Caki2 (cell line): ENCODE measurements at regions not wholly inside any gene's neighbourhood (a gene's known extent, or its start where the extent isn't known, plus 50 kb on each side); places are given as distances from the start of the nearest gene placed in this dataset.

Source experiments
- DNase-seq: peaks from one replicate; pipeline ENCODE4 v3.0.0-alpha.2; 2015; ENCODE audit warnings: low read depth
- in situ Hi-C: cut with HindIII; loops from 2 replicates; pipeline ENCODE4 v1.10.0; 2016; ENCODE audit warnings: low sequenced_read_pairs, low pct_unique_long_range_greater_than_20kb, mixed read lengths

- DNase-seq, result no peak
- in situ Hi-C loops, result no loop called here
These were observed 62.5 kb upstream of the TLE3 start for GRCh38 chr15:70160267-70160666.

- DNase-seq, result no peak
- in situ Hi-C loops, result no loop called here
These were observed 61.9 kb upstream of the TLE3 start for GRCh38 chr15:70159713-70160009.

- DNase-seq, result no peak
- in situ Hi-C loops, result no loop called here
These were observed 61.4 kb upstream of the TLE3 start for GRCh38 chr15:70159001-70159712.

GRCh38 chr15:70158309-70159000 lies 60.7 kb upstream of the TLE3 start:
- in situ Hi-C loops, result no loop called here
- no peak for DNase-seq

- DNase-seq, result no peak
- in situ Hi-C loops, result no loop called here
These were observed 59.1 kb upstream of the TLE3 start for GRCh38 chr15:70156671-70157271.

GRCh38 chr15:70154718-70155347 lies 57.1 kb upstream of the TLE3 start:
- no peak for DNase-seq
- in situ Hi-C loops, result no loop called here

GRCh38 chr15:70153921-70154717 lies 56.4 kb upstream of the TLE3 start:
- in situ Hi-C loops, result no loop called here
- no peak for DNase-seq

GRCh38 chr15:70152070-70152480 lies 54.4 kb upstream of the TLE3 start:
- in situ Hi-C loops, result no loop called here
- DNase-seq, result peak; percentile 14

- in situ Hi-C loops, result no loop called here
These were observed 53.7 kb upstream of the TLE3 start for GRCh38 chr15:70151462-70151861.

GRCh38 chr15:70151003-70151402 lies 53.3 kb upstream of the TLE3 start:
- in situ Hi-C loops, result no loop called here
- DNase-seq, result no peak

More at GRCh38 chr15:70151462-70151861, 53.7 kb upstream of the TLE3 start:
- no peak for DNase-seq

- in situ Hi-C loops, result no loop called here
- no peak for DNase-seq
These were observed 52.7 kb upstream of the TLE3 start for GRCh38 chr15:70150405-70150747.

GRCh38 chr15:70149667-70150404 lies 52.1 kb upstream of the TLE3 start:
- in situ Hi-C loops, result no loop called here
- DNase-seq, result peak; percentile 44

GRCh38 chr15:70147778-70148177 lies 50.1 kb upstream of the TLE3 start:
- DNase-seq, result no peak
- in situ Hi-C loops, result no loop called here
